Activated CD4-positive, alpha-beta T cell treated with anti-CD3 and anti-CD28 coated beads, Interleukin-10, Interleukin-2, amounts not matched to agents 100 ng/mL and 50 ng/mL, durations not matched to agents 16 hours and 8 hours (primary cell): ENCODE measurements at regions not wholly inside any gene's neighbourhood (a gene's known extent, or its start where the extent isn't known, plus 50 kb on each side); places are given as distances from the start of the nearest gene placed in this dataset.

Experiments
- DNase-seq: peaks from one replicate; pipeline ENCODE4 v3.0.0-alpha.2; 2020

GRCh38 chrX:96311366-96311765, 373.3 kb upstream of the DIAPH2 start:
- no peak for DNase-seq

GRCh38 chrX:96314985-96315384, 369.7 kb upstream of the DIAPH2 start:
- DNase-seq: peak; percentile 27

GRCh38 chrX:96361844-96362243, 322.8 kb upstream of the DIAPH2 start:
- no peak for DNase-seq

- DNase-seq: peak; percentile 16
These were observed 312.2 kb upstream of the DIAPH2 start for GRCh38 chrX:96372313-96373046.

- no peak for DNase-seq
These were observed 311.6 kb upstream of the DIAPH2 start for GRCh38 chrX:96373047-96373355.

GRCh38 chrX:96376266-96376665, 308.4 kb upstream of the DIAPH2 start:
- no peak for DNase-seq

GRCh38 chrX:96379951-96380350, 304.7 kb upstream of the DIAPH2 start:
- DNase-seq: no peak

GRCh38 chrX:96382018-96382417, 302.6 kb upstream of the DIAPH2 start:
- DNase-seq: no peak

- no peak for DNase-seq
These were observed 301.2 kb upstream of the DIAPH2 start for GRCh38 chrX:96383428-96383827.

GRCh38 chrX:96386325-96386724, 298.3 kb upstream of the DIAPH2 start:
- no peak for DNase-seq

GRCh38 chrX:96386981-96387380, 297.7 kb upstream of the DIAPH2 start:
- DNase-seq: no peak

GRCh38 chrX:96387801-96388200, 296.8 kb upstream of the DIAPH2 start:
- no peak for DNase-seq

- DNase-seq: no peak
These were observed 295.2 kb upstream of the DIAPH2 start for GRCh38 chrX:96389281-96390047.

GRCh38 chrX:96394598-96394997, 290.0 kb upstream of the DIAPH2 start:
- no peak for DNase-seq

GRCh38 chrX:96403446-96403845, 281.2 kb upstream of the DIAPH2 start:
- DNase-seq: peak; percentile 2

- no peak for DNase-seq
These were observed 278.8 kb upstream of the DIAPH2 start for GRCh38 chrX:96405842-96406241.

- no peak for DNase-seq
These were observed 277.6 kb upstream of the DIAPH2 start for GRCh38 chrX:96407072-96407471.

GRCh38 chrX:96407501-96407900, 277.1 kb upstream of the DIAPH2 start:
- no peak for DNase-seq

- no peak for DNase-seq
These were observed 276.7 kb upstream of the DIAPH2 start for GRCh38 chrX:96407981-96408380.

GRCh38 chrX:96410927-96411326, 273.7 kb upstream of the DIAPH2 start:
- DNase-seq: no peak

GRCh38 chrX:96417695-96418094, 266.9 kb upstream of the DIAPH2 start:
- DNase-seq: no peak

GRCh38 chrX:96424007-96424406, 260.6 kb upstream of the DIAPH2 start:
- no peak for DNase-seq

- no peak for DNase-seq
These were observed 259.4 kb upstream of the DIAPH2 start for GRCh38 chrX:96425200-96425599.

- no peak for DNase-seq
These were observed 253.7 kb upstream of the DIAPH2 start for GRCh38 chrX:96430756-96431455.
